ENCODE measurements at regions not wholly inside any gene's neighbourhood (a gene's known extent, or its start where the extent isn't known, plus 50 kb on each side); places are given as distances from the start of the nearest gene placed in this dataset.

GRCh38 chr2:18674309-18674708 lies 84.9 kb upstream of the NT5C1B start:
- TF ChIP-seq EZH2 (IDR thresholded peaks at IDR 0.05; ENCODE audit: low read length) (no peak), CTCF (optimal IDR thresholded peaks at IDR 0.05 in 1 of 3, IDR thresholded peaks at IDR 0.05 in 1 of 3, conservative IDR thresholded peaks at IDR 0.05 in 1 of 3; ENCODE audit: extremely low read depth in 1 of 3, insufficient read depth in 2 of 3, low read length in 3 of 3) (no peak)

Data from keratinocyte (primary cell).